Neural progenitor cell (in vitro differentiated cells): ENCODE measurements at regions not wholly inside any gene's neighbourhood (a gene's known extent, or its start where the extent isn't known, plus 50 kb on each side); places are given as distances from the start of the nearest gene placed in this dataset.

Experiments
- DNase-seq: peaks from one replicate; pipeline ENCODE4 v3.0.0-alpha.2; 2016; ENCODE audit warnings: low spot score
- H2AFZ ChIP-seq: fragments of 200-600 bp; sonication (generic); replicated peaks from 2 replicates; pipeline ENCODE4 v1.6.1; 2016; ENCODE audit warnings: antibody characterized with exemption
- H3F3A ChIP-seq: fragments of 200-600 bp; sonication (generic); 2 replicates; pipeline ENCODE4 v1.6.1; 2016; ENCODE audit warnings: antibody characterized with exemption, low read depth
- H3K27ac ChIP-seq: fragments of 200-600 bp; sonication (generic); 2 replicates; pipeline ENCODE4 v1.5.1; 2016; ENCODE audit warnings: mild to moderate bottlenecking
- H3K27me3 ChIP-seq: fragments of 200-600 bp; sonication (generic); 2 replicates; pipeline ENCODE4 v1.6.1; 2016; ENCODE audit warnings: mild to moderate bottlenecking, moderate library complexity
- H3K36me3 ChIP-seq: fragments of 200-600 bp; sonication (generic); 2 replicates; pipeline ENCODE4 v1.5.1; 2016
- H3K4me1 ChIP-seq: fragments of 200-600 bp; sonication (generic); 2 replicates; pipeline ENCODE4 v1.6.1; 2016; ENCODE audit warnings: mixed run types
- H3K4me2 ChIP-seq: fragments of 200-600 bp; sonication (generic); 2 replicates; pipeline ENCODE4 v1.6.1; 2016
- H3K4me3 ChIP-seq: fragments of 200-600 bp; sonication (generic); 2 replicates; pipeline ENCODE4 v1.5.1; 2016
- H3K79me2 ChIP-seq: fragments of 200-600 bp; sonication (generic); 2 replicates; pipeline ENCODE4 v1.6.1; 2016; ENCODE audit warnings: low read depth
- H3K9ac ChIP-seq: fragments of 200-600 bp; sonication (generic); 2 replicates; pipeline ENCODE4 v1.6.1; 2016
- H3K9me3 ChIP-seq: fragments of 200-600 bp; sonication (generic); 2 replicates; pipeline ENCODE4 v1.5.1; 2016; ENCODE audit warnings: low read depth
- H4K20me1 ChIP-seq: fragments of 200-600 bp; sonication (generic); 2 replicates; pipeline ENCODE4 v1.6.1; 2016; ENCODE audit warnings: low read depth
- H3K27ac Mint-ChIP-seq: 3 replicates; pipeline ENCODE4 v1.8.0; 2021; ENCODE audit warnings: mixed read lengths
- H3K27me3 Mint-ChIP-seq: 2 replicates; pipeline ENCODE4 v1.8.0; 2022; ENCODE audit warnings: low read depth, mild to moderate bottlenecking, inconsistent platforms, moderate library complexity, mixed read lengths; ENCODE audit not compliant: insufficient read depth
- H3K36me3 Mint-ChIP-seq: 3 replicates; pipeline ENCODE4 v1.8.0; 2021; ENCODE audit warnings: mixed read lengths
- H3K4me1 Mint-ChIP-seq: 3 replicates; pipeline ENCODE4 v1.8.0; 2021; ENCODE audit warnings: mixed read lengths
- H3K4me3 Mint-ChIP-seq: 3 replicates; pipeline ENCODE4 v1.8.0; 2021; ENCODE audit warnings: mild to moderate bottlenecking, moderate library complexity, mixed read lengths
- H3K9me3 Mint-ChIP-seq: 3 replicates; pipeline ENCODE4 v1.8.0; 2020; ENCODE audit warnings: mixed read lengths
- EZH2 ChIP-seq: fragments of 200-600 bp; sonication (generic); IDR thresholded peaks from 2 replicates; pipeline ENCODE4 v1.6.1; 2017; ENCODE audit warnings: antibody characterized with exemption, mild to moderate bottlenecking, moderate library complexity
- EZH2phosphoT487 ChIP-seq: fragments of 200-600 bp; sonication (generic); IDR thresholded peaks from 2 replicates; pipeline ENCODE4 v1.6.1; 2017; ENCODE audit warnings: antibody characterized with exemption
- TF ChIP-seq, protein P1 (sequence below): fragments of 200-600 bp; sonication (generic); IDR thresholded peaks from 2 replicates; pipeline ENCODE4 v1.5.1; 2017; ENCODE audit warnings: antibody characterized with exemption, mild to moderate bottlenecking

DNA sequence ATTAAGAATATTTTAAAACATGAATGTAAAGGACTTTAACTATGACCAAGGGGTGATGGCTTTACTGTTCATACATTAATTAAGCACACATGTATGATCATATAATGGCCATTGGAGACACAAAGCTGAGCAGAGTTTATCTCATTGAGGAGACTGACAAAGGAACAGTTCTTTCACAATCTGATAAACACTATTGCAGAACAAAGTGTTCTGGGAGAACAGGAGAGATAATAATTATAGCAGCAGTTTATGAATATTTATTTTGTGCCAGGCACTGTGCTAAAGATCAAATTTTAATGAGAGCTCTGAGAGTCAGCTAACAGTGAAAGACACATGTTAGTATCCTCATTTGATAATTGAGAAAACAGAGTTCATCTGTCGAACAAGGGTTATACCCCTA is 242.4 kb upstream of the NR3C2 start:
- H3K9me3 ChIP-seq: no peaks in the 10 kb centered on the region
- H3K9ac ChIP-seq: no peak overlapping the region
- no peak overlapping the region for H3K4me2 ChIP-seq
- no peaks in the 10 kb centered on the region for H3K4me1 ChIP-seq
- no peaks in the 10 kb centered on the region for H3K36me3 Mint-ChIP-seq
- H3K27ac Mint-ChIP-seq: no peak overlapping the region
- H3K27me3 Mint-ChIP-seq: peaks cover 3% of the 10 kb centered on the region
- no peaks in the 10 kb centered on the region for H3K79me2 ChIP-seq
- H3K9me3 Mint-ChIP-seq: no peaks in the 10 kb centered on the region
- H3K4me1 Mint-ChIP-seq: no peaks in the 10 kb centered on the region
- no peak overlapping the region for H3K4me3 ChIP-seq
- no peak for TF ChIP-seq EZH2phosphoT487
- TF ChIP-seq, protein P1, sequence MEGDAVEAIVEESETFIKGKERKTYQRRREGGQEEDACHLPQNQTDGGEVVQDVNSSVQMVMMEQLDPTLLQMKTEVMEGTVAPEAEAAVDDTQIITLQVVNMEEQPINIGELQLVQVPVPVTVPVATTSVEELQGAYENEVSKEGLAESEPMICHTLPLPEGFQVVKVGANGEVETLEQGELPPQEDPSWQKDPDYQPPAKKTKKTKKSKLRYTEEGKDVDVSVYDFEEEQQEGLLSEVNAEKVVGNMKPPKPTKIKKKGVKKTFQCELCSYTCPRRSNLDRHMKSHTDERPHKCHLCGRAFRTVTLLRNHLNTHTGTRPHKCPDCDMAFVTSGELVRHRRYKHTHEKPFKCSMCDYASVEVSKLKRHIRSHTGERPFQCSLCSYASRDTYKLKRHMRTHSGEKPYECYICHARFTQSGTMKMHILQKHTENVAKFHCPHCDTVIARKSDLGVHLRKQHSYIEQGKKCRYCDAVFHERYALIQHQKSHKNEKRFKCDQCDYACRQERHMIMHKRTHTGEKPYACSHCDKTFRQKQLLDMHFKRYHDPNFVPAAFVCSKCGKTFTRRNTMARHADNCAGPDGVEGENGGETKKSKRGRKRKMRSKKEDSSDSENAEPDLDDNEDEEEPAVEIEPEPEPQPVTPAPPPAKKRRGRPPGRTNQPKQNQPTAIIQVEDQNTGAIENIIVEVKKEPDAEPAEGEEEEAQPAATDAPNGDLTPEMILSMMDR: no peak
- TF ChIP-seq EZH2: no peak
- H3K4me3 Mint-ChIP-seq: no peak overlapping the region
- no peaks in the 10 kb centered on the region for H3K27me3 ChIP-seq
- no peak overlapping the region for H2AFZ ChIP-seq
- no peaks in the 10 kb centered on the region for H3K36me3 ChIP-seq
- no peaks in the 10 kb centered on the region for H3F3A ChIP-seq
- DNase-seq: no peak
- no peaks in the 10 kb centered on the region for H4K20me1 ChIP-seq
- no peak overlapping the region for H3K27ac ChIP-seq

DNA sequence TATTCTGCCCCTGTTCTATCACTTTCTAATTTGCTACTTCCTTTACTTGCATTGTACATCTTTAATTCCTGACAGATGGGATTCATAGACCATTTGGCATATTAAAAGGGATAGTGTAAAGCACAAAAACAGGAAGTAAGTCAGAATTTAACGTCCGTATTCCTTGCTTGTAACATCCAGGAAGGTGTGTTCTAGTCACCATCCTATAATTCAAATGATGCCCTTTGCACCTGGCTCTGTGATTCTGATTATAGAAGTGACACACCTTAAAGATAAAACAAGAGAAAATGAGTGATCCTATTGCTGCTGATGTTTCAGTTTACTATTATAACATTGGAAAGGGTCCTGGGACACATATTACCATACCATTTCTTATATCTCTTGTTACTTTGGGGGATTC is 238.7 kb upstream of the NR3C2 start:
- Histone ChIP-seq H2AFZ (no peak overlapping the region), H3K4me1 (no peaks in the 10 kb centered on the region), H3K27ac (no peak overlapping the region), H3K36me3 (no peaks in the 10 kb centered on the region), H3K9me3 (no peaks in the 10 kb centered on the region), H3K4me2 (no peak overlapping the region), H3K79me2 (no peaks in the 10 kb centered on the region), H3F3A (no peaks in the 10 kb centered on the region), H4K20me1 (no peaks in the 10 kb centered on the region), H3K9ac (no peak overlapping the region), H3K4me3 (no peak overlapping the region), H3K27me3 (no peaks in the 10 kb centered on the region)
- DNase-seq: no peak
- TF ChIP-seq EZH2phosphoT487: no peak
- TF ChIP-seq, protein P1: no peak
- TF ChIP-seq EZH2: no peak
- Mint-ChIP-seq H3K9me3 (no peaks in the 10 kb centered on the region), H3K27ac (no peak overlapping the region), H3K27me3 (no peaks in the 10 kb centered on the region), H3K4me3 (no peak overlapping the region), H3K36me3 (no peaks in the 10 kb centered on the region), H3K4me1 (no peaks in the 10 kb centered on the region)

DNA sequence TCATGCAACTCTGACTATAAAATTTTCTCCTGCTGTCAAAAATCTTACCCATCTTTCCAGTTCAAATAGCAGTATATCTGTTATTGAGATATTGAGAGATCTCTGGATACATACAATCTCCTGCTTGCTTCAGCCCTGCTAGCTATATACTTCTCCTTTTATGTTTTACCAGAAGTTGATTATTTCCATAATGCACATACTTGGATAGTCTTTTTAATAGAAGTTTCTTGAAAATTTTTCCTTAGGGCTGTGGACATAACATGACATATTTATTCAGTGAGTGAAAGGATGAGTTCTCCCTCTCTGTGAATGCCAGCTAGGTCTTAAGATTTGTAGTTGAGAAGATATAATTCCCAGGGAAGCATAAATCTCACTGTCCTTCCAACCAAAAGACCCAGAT is 234.1 kb upstream of the NR3C2 start:
- no peak overlapping the region for H3K4me2 ChIP-seq
- H3K4me1 ChIP-seq: no peaks in the 10 kb centered on the region
- no peaks in the 10 kb centered on the region for H3F3A ChIP-seq
- Mint-ChIP-seq H3K4me3 (no peak overlapping the region), H3K36me3 (no peaks in the 10 kb centered on the region), H3K4me1 (no peaks in the 10 kb centered on the region), H3K27ac (no peak overlapping the region), H3K27me3 (no peaks in the 10 kb centered on the region), H3K9me3 (no peaks in the 10 kb centered on the region)
- H3K36me3 ChIP-seq: no peaks in the 10 kb centered on the region
- H3K79me2 ChIP-seq: no peaks in the 10 kb centered on the region
- H4K20me1 ChIP-seq: no peaks in the 10 kb centered on the region
- no peaks in the 10 kb centered on the region for H3K27me3 ChIP-seq
- no peak for DNase-seq
- H2AFZ ChIP-seq: no peak overlapping the region
- TF ChIP-seq EZH2phosphoT487: no peak
- no peak for TF ChIP-seq EZH2
- TF ChIP-seq, protein P1: no peak
- no peak overlapping the region for H3K9ac ChIP-seq
- H3K9me3 ChIP-seq: no peaks in the 10 kb centered on the region
- no peak overlapping the region for H3K4me3 ChIP-seq
- H3K27ac ChIP-seq: no peak overlapping the region

DNA sequence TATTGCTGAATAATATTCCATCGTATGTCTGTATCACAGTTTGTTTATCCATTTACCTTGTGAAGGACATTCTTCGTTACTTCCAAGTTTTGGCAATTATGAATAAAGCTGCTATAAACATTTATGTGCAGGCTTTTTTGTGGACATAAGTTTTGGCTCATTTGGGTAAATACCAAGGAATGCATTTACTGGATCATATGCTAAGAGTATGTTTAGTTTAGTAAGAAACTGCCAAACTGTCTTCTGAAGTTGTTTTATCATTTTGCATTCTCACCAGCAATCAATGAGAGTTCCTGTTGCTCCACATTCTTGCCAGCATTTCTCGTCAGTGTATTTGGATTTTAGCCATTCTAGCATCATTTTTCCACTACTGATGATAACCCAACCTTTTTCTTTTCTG is 232.7 kb upstream of the NR3C2 start:
- H3K36me3 Mint-ChIP-seq: no peaks in the 10 kb centered on the region
- no peaks in the 10 kb centered on the region for H3K79me2 ChIP-seq
- H3K27ac Mint-ChIP-seq: no peak overlapping the region
- no peak overlapping the region for H2AFZ ChIP-seq
- H4K20me1 ChIP-seq: no peaks in the 10 kb centered on the region
- no peaks in the 10 kb centered on the region for H3K9me3 Mint-ChIP-seq
- no peaks in the 10 kb centered on the region for H3K27me3 Mint-ChIP-seq
- no peaks in the 10 kb centered on the region for H3K4me1 Mint-ChIP-seq
- H3K9me3 ChIP-seq: no peaks in the 10 kb centered on the region
- H3K9ac ChIP-seq: no peak overlapping the region
- H3K27me3 ChIP-seq: no peaks in the 10 kb centered on the region
- H3K4me3 Mint-ChIP-seq: no peak overlapping the region
- H3K4me3 ChIP-seq: no peak overlapping the region
- TF ChIP-seq EZH2 (no peak), EZH2phosphoT487 (no peak)
- TF ChIP-seq, protein P1: no peak
- H3K36me3 ChIP-seq: no peaks in the 10 kb centered on the region
- H3K27ac ChIP-seq: no peak overlapping the region
- H3F3A ChIP-seq: no peaks in the 10 kb centered on the region
- H3K4me2 ChIP-seq: no peak overlapping the region
- no peaks in the 10 kb centered on the region for H3K4me1 ChIP-seq
- no peak for DNase-seq
